ENCODE measurements at regions not wholly inside any gene's neighbourhood (a gene's known extent, or its start where the extent isn't known, plus 50 kb on each side); places are given as distances from the start of the nearest gene placed in this dataset.

- H3K9me3 Mint-ChIP-seq (ENCODE audit: low read depth), result no peaks in the 10 kb centered on the region
- H3K4me3 Mint-ChIP-seq (ENCODE audit: unreplicated experiment), result no peak overlapping the region
- H3K4me1 Mint-ChIP-seq (ENCODE audit: low read depth), result peaks cover 19% of the 10 kb centered on the region
- no peak for TF ChIP-seq CTCF (IDR thresholded peaks at IDR 0.05)
- no peaks in the 10 kb centered on the region for H3K27me3 Mint-ChIP-seq (ENCODE audit: low read depth)
- peak overlapping the region; percentile 32 for H3K27ac Mint-ChIP-seq (ENCODE audit: unreplicated experiment)
- no peak for DNase-seq (ENCODE audit: low spot score)
- no peaks in the 10 kb centered on the region for H3K36me3 Mint-ChIP-seq (ENCODE audit: low read depth)
Observed at GRCh38 chr11:38818720-38819119, 2220.7 kb upstream of the RAG2 start.

DNA sequence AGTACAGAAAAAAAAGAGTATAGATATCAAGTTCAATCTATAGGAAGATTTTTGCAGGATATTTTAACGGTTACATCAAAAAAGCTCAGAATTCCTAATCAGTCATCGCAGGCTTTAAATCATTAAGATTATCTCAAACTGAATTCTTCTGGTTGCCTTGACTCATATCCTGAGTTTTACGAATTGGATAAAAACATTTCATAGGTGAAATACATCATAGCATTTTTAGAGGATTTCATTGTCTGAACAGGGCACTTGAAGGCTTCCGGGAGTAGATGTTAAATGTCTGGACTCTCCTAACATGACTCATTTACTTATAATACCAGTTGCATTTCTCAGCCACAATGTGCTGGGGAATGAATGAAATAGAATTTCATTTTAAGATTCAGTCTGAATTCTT is 2216.6 kb upstream of the RAG2 start:
- Mint-ChIP-seq H3K27me3 (ENCODE audit: low read depth) (no peaks in the 10 kb centered on the region), H3K27ac (ENCODE audit: unreplicated experiment) (no peak overlapping the region), H3K9me3 (ENCODE audit: low read depth) (peaks cover 12% of the 10 kb centered on the region), H3K36me3 (ENCODE audit: low read depth) (peaks cover 5% of the 10 kb centered on the region), H3K4me1 (ENCODE audit: low read depth) (peaks cover 19% of the 10 kb centered on the region), H3K4me3 (ENCODE audit: unreplicated experiment) (no peak overlapping the region)
- TF ChIP-seq CTCF (IDR thresholded peaks at IDR 0.05), result no peak
- no peak for DNase-seq (ENCODE audit: low spot score)

DNA sequence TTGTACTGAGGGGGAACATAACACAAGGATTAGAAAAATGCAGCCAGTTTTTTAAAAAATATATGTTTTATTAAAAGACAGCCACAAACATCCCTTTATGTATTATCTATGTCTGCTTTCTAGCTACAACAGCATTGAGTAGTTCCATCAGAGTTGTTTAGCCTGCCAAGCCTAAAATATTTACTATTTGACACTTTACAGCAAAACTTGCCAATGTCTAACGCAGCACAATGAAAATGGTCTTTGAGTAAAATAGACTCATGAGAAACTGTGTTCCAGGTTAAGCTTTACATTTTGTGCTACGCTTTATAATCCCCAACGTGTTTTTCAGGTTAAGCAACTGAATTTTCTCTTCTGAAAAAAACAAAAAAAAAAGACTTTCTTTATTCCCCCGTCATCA is 2211.5 kb upstream of the RAG2 start:
- DNase-seq (ENCODE audit: low spot score), result no peak
- Mint-ChIP-seq H3K27me3 (ENCODE audit: low read depth) (no peaks in the 10 kb centered on the region), H3K4me3 (ENCODE audit: unreplicated experiment) (no peak overlapping the region), H3K9me3 (ENCODE audit: low read depth) (peaks cover 12% of the 10 kb centered on the region), H3K27ac (ENCODE audit: unreplicated experiment) (no peak overlapping the region), H3K4me1 (ENCODE audit: low read depth) (peaks cover 4% of the 10 kb centered on the region), H3K36me3 (ENCODE audit: low read depth) (peaks cover 5% of the 10 kb centered on the region)
- no peak for TF ChIP-seq CTCF (IDR thresholded peaks at IDR 0.05)

DNA sequence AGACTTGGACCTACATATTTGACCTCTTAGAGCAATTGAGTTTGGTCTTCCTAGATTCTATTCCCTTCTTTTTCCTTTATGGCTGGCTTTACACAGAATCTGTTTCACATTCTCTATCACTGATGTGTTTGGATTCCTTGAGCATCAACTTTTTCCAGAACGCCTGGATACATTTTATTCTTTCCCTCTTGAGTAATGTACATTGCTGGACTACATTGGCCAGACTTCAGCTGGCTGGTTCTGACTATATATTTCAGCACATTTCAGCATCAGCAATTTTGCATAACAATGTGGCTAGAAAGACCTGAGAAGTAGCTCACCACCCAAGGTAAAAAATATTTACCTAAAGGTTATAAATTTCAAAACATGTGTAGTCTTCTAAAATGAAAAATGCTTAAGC is 2198.2 kb upstream of the RAG2 start:
- H3K27me3 Mint-ChIP-seq (ENCODE audit: low read depth), result no peaks in the 10 kb centered on the region
- H3K36me3 Mint-ChIP-seq (ENCODE audit: low read depth), result peaks cover 2% of the 10 kb centered on the region
- DNase-seq (ENCODE audit: low spot score), result no peak
- TF ChIP-seq CTCF (IDR thresholded peaks at IDR 0.05), result no peak
- peaks cover 2% of the 10 kb centered on the region for H3K9me3 Mint-ChIP-seq (ENCODE audit: low read depth)
- no peak overlapping the region for H3K27ac Mint-ChIP-seq (ENCODE audit: unreplicated experiment)
- H3K4me1 Mint-ChIP-seq (ENCODE audit: low read depth), result peaks cover 14% of the 10 kb centered on the region
- H3K4me3 Mint-ChIP-seq (ENCODE audit: unreplicated experiment), result no peak overlapping the region

GRCh38 chr11:38795027-38795426 is 2197.0 kb upstream of the RAG2 start:
- H3K4me3 Mint-ChIP-seq (ENCODE audit: unreplicated experiment), result no peak overlapping the region
- DNase-seq (ENCODE audit: low spot score), result no peak
- H3K27ac Mint-ChIP-seq (ENCODE audit: unreplicated experiment), result no peak overlapping the region
- H3K4me1 Mint-ChIP-seq (ENCODE audit: low read depth), result peaks cover 17% of the 10 kb centered on the region
- H3K9me3 Mint-ChIP-seq (ENCODE audit: low read depth), result peaks cover 2% of the 10 kb centered on the region
- no peak for TF ChIP-seq CTCF (IDR thresholded peaks at IDR 0.05)
- H3K27me3 Mint-ChIP-seq (ENCODE audit: low read depth), result no peaks in the 10 kb centered on the region
- peaks cover 2% of the 10 kb centered on the region for H3K36me3 Mint-ChIP-seq (ENCODE audit: low read depth)

All from chondrocyte (in vitro differentiated cells).